ENCODE measurements at regions not wholly inside any gene's neighbourhood (a gene's known extent, or its start where the extent isn't known, plus 50 kb on each side); places are given as distances from the start of the nearest gene placed in this dataset.

DNA sequence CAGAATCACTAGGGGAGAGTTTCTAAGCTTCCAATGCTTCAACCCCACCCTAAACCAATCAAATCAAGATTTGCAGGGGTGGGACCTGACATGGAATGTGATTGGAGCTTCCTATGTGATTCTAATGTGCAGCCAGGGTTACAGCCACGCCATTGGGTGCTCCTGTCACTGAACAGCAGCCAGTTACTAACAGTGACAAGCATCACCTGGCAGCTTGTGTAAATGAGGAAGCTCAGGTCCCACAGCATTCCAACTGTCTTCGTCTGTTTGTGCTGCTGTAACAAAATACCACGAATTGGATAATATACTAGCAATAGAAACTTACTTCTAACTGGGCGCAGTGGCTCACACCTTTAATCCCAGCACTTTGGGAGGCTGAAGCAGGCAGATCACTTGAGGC, 294.9 kb downstream of the SHQ1 start:
- no peaks in the 10 kb centered on the region for H3K36me3 ChIP-seq (ENCODE audit: control insufficient read depth in 2 of 4, insufficient read depth in 4 of 4, low read length in 3 of 4)
- H2AK5ac ChIP-seq (ENCODE audit: low read depth, low read length) = no peak overlapping the region
- CTCF ChIA-PET (ENCODE audit: partially characterized antibody) = interaction anchor here (1.4 kb wide), 2 partner anchors 8 to 12 kb away, joined by 4 read pairs; no protein-coding TSS in a partner anchor
- H3K4me3 ChIP-seq (ENCODE audit: extremely low read depth in 1 of 4, insufficient read depth in 2 of 4, low read depth in 3 of 4, low read length in 4 of 4) = no peak overlapping the region
- no peak overlapping the region for H3K4ac ChIP-seq (replicated peaks; ENCODE audit: insufficient read length, low read depth, low read length)
- no peak overlapping the region for H2AFZ ChIP-seq (ENCODE audit: low read length)
- no peaks in the 10 kb centered on the region for H3K79me1 ChIP-seq (ENCODE audit: low read depth, low read length)
- H3K14ac ChIP-seq (ENCODE audit: insufficient read length) = no peak overlapping the region
- POLR2A ChIA-PET (ENCODE audit: partially characterized antibody) = interaction anchor here (0.7 kb wide), 1 partner anchor 15 kb away, joined by 3 read pairs; no protein-coding TSS in a partner anchor
- H2BK12ac ChIP-seq (ENCODE audit: low read depth, low read length) = no peak overlapping the region
- no peak overlapping the region for H3K56ac ChIP-seq (replicated peaks; ENCODE audit: insufficient read length, low read depth, low read length)
- H3K18ac ChIP-seq (ENCODE audit: extremely low read depth, low read length) = no peak overlapping the region
- no peak overlapping the region for H2BK120ac ChIP-seq (replicated peaks; ENCODE audit: low read depth, low read length)
- no peak overlapping the region for H2BK5ac ChIP-seq (ENCODE audit: low read depth, low read length)
- H3K79me2 ChIP-seq (ENCODE audit: control insufficient read depth in 1 of 2, insufficient read depth in 2 of 2, low read length in 2 of 2) = no peaks in the 10 kb centered on the region
- H2BK20ac ChIP-seq (ENCODE audit: low read length) = no peak overlapping the region
- H4K20me1 ChIP-seq (replicated peaks in 1 of 2; ENCODE audit: control insufficient read depth in 1 of 2, insufficient read depth in 2 of 2, low read length in 2 of 2) = no peaks in the 10 kb centered on the region
- no peaks in the 10 kb centered on the region for H3K27me3 ChIP-seq (replicated peaks in 1 of 4; ENCODE audit: control insufficient read depth in 3 of 4, extremely low read depth in 1 of 4, insufficient read depth in 3 of 4, low read length in 3 of 4)
- no peak overlapping the region for H4K8ac ChIP-seq (ENCODE audit: extremely low read depth, insufficient read depth, low read length)
- H4K91ac ChIP-seq (replicated peaks; ENCODE audit: insufficient read length, low read length) = no peak overlapping the region
- no peak overlapping the region for H3K27ac ChIP-seq (ENCODE audit: low read depth, low read length)
- no peak overlapping the region for H2BK15ac ChIP-seq (ENCODE audit: low read length)
- peaks cover 0 to 2% (median 0%) of the 10 kb centered on the region in 4 experiments; a peak in 1 of 7 replicates for H3K4me1 ChIP-seq (replicated peaks in 1 of 4; ENCODE audit: control insufficient read depth in 3 of 4, insufficient read depth in 4 of 4, low read length in 3 of 4)
- DNase-seq (ENCODE audit: low read depth in 1 of 2, low spot score in 2 of 2) (no peak), FAIRE-seq (no peak)
- no peak overlapping the region for H3K4me2 ChIP-seq (ENCODE audit: insufficient read depth in 1 of 2, low read depth in 2 of 2, low read length in 2 of 2)
- H3K23ac ChIP-seq (ENCODE audit: insufficient read length) = no peak overlapping the region
- TF ChIP-seq SIN3A (conservative IDR thresholded peaks at IDR 0.05 in 1 of 2, IDR thresholded peaks at IDR 0.05 in 1 of 2; ENCODE audit: low read depth in 1 of 2, low read length in 2 of 2) = no peak
- TF ChIP-seq ASH2L (IDR thresholded peaks at IDR 0.05; ENCODE audit: low read length) = no peak
- no peak for TF ChIP-seq CTBP2 (IDR thresholded peaks at IDR 0.05; ENCODE audit: borderline replicate concordance, insufficient read depth, insufficient read length, low read length)
- TF ChIP-seq RNF2 (IDR thresholded peaks at IDR 0.05; ENCODE audit: borderline replicate concordance, low read depth, low read length, missing control alignments, poor library complexity, severe bottlenecking) = no peak
- TF ChIP-seq POU5F1 (IDR thresholded peaks at IDR 0.05; ENCODE audit: low read depth, low read length) = no peak
- TF ChIP-seq SP1 (IDR thresholded peaks at IDR 0.05; ENCODE audit: low read depth, low read length) = no peak
- no peak for TF ChIP-seq SAP30 (IDR thresholded peaks at IDR 0.05; ENCODE audit: insufficient read depth, insufficient replicate concordance, low read length)
- no peak for TF ChIP-seq EGR1 (IDR thresholded peaks at IDR 0.05; ENCODE audit: borderline replicate concordance, low read depth, low read length)
- TF ChIP-seq KDM4A (IDR thresholded peaks at IDR 0.05; ENCODE audit: low read depth, low read length, severe bottlenecking) = no peak
- TF ChIP-seq, protein P1, sequence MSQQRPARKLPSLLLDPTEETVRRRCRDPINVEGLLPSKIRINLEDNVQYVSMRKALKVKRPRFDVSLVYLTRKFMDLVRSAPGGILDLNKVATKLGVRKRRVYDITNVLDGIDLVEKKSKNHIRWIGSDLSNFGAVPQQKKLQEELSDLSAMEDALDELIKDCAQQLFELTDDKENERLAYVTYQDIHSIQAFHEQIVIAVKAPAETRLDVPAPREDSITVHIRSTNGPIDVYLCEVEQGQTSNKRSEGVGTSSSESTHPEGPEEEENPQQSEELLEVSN (IDR thresholded peaks at IDR 0.05) = no peak
- peaks cover 3% of the 10 kb centered on the region; the same call in 1 of the 2 replicates for H3K23me2 ChIP-seq (ENCODE audit: low read depth, low read length)
- H3K9me3 ChIP-seq (ENCODE audit: insufficient read depth in 2 of 2, low read depth in 1 of 2, low read length in 1 of 2) = no peaks in the 10 kb centered on the region
- WGBS, 2 experiments (ENCODE audit: extremely low coverage in 1 of 2, insufficient coverage in 1 of 2, insufficient read length in 1 of 2, insufficient replicate concordance in 2 of 2, low coverage in 1 of 2, low lambda C conversion rate in 2 of 2, missing lambda C conversion rate in 1 of 2) = 53% methylated on average over 4 of the region's 4 CpGs; no CpG with 5 or more reads in 1 of the 2 experiments
- H3K9ac ChIP-seq (replicated peaks in 1 of 4; ENCODE audit: extremely low read depth in 1 of 4, low read depth in 3 of 4, low read length in 3 of 4) = no peak overlapping the region
- H4K5ac ChIP-seq (ENCODE audit: insufficient read length, low read depth, low read length) = no peak overlapping the region

All from H1 (cell line).